ENCODE measurements at regions not wholly inside any gene's neighbourhood (a gene's known extent, or its start where the extent isn't known, plus 50 kb on each side); places are given as distances from the start of the nearest gene placed in this dataset.

- H3K4me3 ChIP-seq (ENCODE audit: low read depth, low read length) = no peak overlapping the region
- no peak for TF ChIP-seq CTCF (IDR thresholded peaks at IDR 0.05; ENCODE audit: low read depth, low read length)
Measured at GRCh38 chr6:144607998-144608735, 323.0 kb downstream of the UTRN start.

GRCh38 chr6:144612811-144613210 lies 327.7 kb downstream of the UTRN start:
- no peak for TF ChIP-seq CTCF (IDR thresholded peaks at IDR 0.05; ENCODE audit: low read depth, low read length)
- no peak overlapping the region for H3K4me3 ChIP-seq (ENCODE audit: low read depth, low read length)

- no peak for TF ChIP-seq CTCF (IDR thresholded peaks at IDR 0.05; ENCODE audit: low read depth, low read length)
- no peak overlapping the region for H3K4me3 ChIP-seq (ENCODE audit: low read depth, low read length)
Measured at GRCh38 chr6:144613859-144614258, 328.7 kb downstream of the UTRN start.

GRCh38 chr6:144615870-144616269 lies 330.7 kb downstream of the UTRN start:
- no peak for TF ChIP-seq CTCF (IDR thresholded peaks at IDR 0.05; ENCODE audit: low read depth, low read length)

GRCh38 chr6:144617191-144617590 lies 332.1 kb downstream of the UTRN start:
- no peak overlapping the region for H3K4me3 ChIP-seq (ENCODE audit: low read depth, low read length)
- TF ChIP-seq CTCF (IDR thresholded peaks at IDR 0.05; ENCODE audit: low read depth, low read length) = no peak

More at GRCh38 chr6:144615870-144616269, 330.7 kb downstream of the UTRN start:
- no peak overlapping the region for H3K4me3 ChIP-seq (ENCODE audit: low read depth, low read length)

GRCh38 chr6:144617708-144618107 lies 332.6 kb downstream of the UTRN start:
- no peak for TF ChIP-seq CTCF (IDR thresholded peaks at IDR 0.05; ENCODE audit: low read depth, low read length)
- no peak overlapping the region for H3K4me3 ChIP-seq (ENCODE audit: low read depth, low read length)

- TF ChIP-seq CTCF (IDR thresholded peaks at IDR 0.05; ENCODE audit: low read depth, low read length) = no peak
- H3K4me3 ChIP-seq (ENCODE audit: low read depth, low read length) = no peak overlapping the region
Measured at GRCh38 chr6:144619966-144620365, 334.8 kb downstream of the UTRN start.

Measured in WI38 (cell line).